ENCODE measurements at regions not wholly inside any gene's neighbourhood (a gene's known extent, or its start where the extent isn't known, plus 50 kb on each side); places are given as distances from the start of the nearest gene placed in this dataset.

GRCh38 chr10:4270116-4270515, 485.1 kb upstream of the KLF6 start:
- TF ChIP-seq CTCF (conservative IDR thresholded peaks at IDR 0.05; ENCODE audit: low read depth, low read length) (no peak), EZH2 (IDR thresholded peaks at IDR 0.05; ENCODE audit: low read length, unreplicated experiment) (no peak), EZH2phosphoT487 (IDR thresholded peaks at IDR 0.05; ENCODE audit: borderline replicate concordance, low read length) (no peak)

Measured in PC-3 (cell line).